EL (cell line): ENCODE measurements at regions not wholly inside any gene's neighbourhood (a gene's known extent, or its start where the extent isn't known, plus 50 kb on each side); places are given as distances from the start of the nearest gene placed in this dataset.
"Not testable (repeated sequence)": the region's sequence is repeated elsewhere in the genome, so short reads cannot be mapped to it uniquely, and the experiment has no call there.

Source experiments
- DNase-seq: peaks from one replicate; pipeline ENCODE4 v3.0.0-alpha.2; 2016

DNA sequence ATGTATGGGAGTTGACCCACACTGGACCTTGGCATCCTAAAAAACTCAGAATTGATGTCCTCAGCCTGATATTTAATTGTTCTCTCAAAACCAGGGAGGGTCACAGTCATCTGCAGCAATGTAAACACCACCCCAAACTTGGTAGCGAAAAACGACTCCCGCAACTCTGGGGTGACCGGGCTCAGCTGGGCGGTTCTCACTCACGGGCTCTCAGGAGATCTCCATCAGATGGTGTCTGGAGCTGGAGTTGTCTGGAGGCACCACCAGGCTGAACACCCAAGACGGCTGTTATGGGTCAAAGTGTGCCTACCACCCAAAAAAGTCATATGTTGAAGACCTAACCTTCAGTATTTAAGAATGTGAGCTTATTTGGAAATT, 50.9 kb upstream of the NXT1 start:
- DNase-seq, result no peak

DNA sequence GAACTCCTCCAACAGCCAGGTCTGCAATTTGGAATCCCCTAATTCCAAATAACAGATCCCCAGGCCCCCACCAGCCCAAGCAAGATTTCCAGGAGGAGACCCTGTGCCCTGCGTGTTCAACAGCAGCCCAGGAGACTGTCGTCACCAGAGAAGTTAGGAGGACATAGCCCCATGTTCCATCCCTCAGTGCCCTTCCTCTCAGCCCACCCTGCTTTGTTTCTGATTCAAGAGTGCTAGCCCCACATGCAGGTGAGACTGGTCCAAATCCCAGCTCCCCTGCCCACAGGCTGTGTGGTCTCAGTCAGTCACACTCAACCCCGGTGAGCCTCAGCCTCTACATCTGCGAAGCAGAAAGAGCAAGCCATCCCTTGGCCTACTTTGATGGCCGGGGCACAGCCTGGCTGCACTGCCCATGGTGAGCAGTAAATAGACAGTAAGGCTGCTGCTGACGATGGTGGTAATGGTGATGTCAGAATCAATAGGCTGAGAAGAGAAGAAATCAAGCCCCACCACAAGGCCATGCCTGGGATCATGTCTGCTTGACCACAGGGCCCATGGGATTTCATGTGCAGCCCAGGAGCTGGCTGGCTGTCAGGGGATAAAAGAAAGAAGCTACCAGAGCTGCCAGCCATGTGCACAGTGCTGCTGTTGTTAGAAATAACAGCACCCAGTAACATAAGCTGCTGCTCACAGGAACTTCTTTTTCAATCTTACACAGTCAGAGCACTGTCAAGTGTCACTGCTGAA, 51.5 kb upstream of the NXT1 start:
- no peak for DNase-seq

GRCh38 chr20:23298155-23298554, 52.4 kb upstream of the NXT1 start:
- no peak for DNase-seq

GRCh38 chr20:23296841-23297701, 53.5 kb upstream of the NXT1 start:
- DNase-seq, result peak; percentile 8

DNA sequence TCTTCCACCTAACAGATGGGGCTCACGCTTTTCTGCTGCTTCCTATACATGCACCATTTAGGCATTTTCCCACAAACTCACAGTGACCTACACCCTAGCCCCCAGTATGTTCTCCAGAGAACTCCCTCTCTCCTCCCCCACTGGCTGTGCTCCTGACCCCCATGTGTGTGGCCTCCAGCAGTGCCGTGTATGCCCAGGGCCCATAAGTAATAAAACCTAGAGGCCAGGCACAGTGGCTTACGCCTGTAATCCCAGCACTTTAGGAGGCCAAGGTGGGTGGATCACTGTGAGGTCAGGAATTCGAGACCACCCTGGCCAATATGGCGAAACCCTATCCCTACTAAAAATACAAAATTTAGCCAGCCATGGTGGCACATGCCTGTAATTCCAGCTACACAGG, 54.7 kb upstream of the NXT1 start:
- DNase-seq, result no peak

GRCh38 chr20:23294671-23295070, 55.9 kb upstream of the NXT1 start:
- DNase-seq, result no peak

GRCh38 chr20:23294166-23294565, 56.4 kb upstream of the NXT1 start:
- DNase-seq, result no peak

- DNase-seq, result no peak
These were observed 56.9 kb upstream of the NXT1 start for GRCh38 chr20:23293689-23294088.

- not testable (repeated sequence) for DNase-seq
These were observed 58.3 kb upstream of the NXT1 start for GRCh38 chr20:23292311-23292710.

DNA sequence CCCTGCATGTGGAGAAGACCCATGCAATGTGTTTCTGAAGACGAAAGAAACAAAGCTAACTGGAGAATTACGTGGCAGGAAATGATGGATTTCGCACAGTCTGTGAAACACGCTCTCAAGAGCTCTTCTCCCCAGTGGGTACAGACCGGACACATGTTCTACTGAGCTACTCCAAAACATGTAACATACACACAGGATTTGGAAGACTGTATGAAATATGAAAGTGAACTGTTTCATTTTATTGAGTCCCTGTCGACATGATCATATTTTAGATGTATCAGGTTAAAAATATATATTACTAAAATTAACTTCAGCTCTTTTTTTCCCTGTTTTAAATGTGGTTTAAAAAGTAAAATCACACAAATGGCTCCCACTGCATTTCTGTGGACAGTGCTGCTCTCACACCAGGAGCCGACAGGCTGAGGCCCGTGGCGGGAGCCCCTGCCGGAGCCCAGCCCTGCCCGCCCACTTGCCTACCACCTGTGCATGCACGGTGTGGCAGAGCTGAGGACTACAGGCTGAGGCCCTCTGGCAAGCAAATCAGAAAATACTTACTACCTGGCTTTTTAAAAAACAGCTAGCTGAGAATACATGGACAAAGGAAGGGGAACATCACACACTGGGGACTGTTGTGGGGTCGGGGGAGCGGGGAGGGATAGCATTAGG, 58.9 kb upstream of the NXT1 start:
- no peak for DNase-seq

- no peak for DNase-seq
These were observed 59.6 kb upstream of the NXT1 start for GRCh38 chr20:23290761-23291574.

DNA sequence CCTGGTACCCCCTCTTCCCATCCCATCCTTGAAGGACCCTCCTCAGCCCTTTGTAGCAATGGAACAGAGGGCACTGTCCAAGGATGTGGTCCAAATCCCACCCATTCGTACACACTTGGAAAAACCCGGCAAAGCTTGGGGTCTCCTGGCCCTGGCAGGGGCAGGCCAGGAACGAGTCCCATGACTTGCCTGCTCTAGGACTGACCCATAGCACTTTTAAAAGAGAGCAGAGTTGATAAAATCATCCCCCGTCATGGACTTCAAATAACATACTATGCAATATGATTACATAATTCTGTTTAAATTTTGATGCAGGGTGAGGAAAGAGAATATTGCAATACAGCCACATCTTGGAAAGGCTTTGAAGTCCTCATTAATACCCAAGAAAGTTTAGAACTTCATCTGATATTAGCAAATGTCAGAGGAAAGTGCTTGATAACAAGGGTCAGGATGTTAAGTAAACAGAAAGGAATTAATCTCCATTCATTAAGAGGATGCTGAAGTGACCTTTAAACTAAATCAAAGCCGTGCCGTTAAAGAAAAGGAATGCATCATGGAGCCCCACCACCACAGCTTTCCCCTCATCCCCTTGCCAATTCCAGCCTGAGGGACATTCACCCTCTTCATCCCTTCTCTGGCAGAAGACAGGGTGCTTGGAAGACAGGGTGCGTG, 60.7 kb upstream of the NXT1 start:
- DNase-seq, result no peak

- DNase-seq, result no peak
These were observed 61.3 kb upstream of the NXT1 start for GRCh38 chr20:23289249-23289648.

GRCh38 chr20:23287354-23288190, 63.0 kb upstream of the NXT1 start:
- DNase-seq, result no peak

DNA sequence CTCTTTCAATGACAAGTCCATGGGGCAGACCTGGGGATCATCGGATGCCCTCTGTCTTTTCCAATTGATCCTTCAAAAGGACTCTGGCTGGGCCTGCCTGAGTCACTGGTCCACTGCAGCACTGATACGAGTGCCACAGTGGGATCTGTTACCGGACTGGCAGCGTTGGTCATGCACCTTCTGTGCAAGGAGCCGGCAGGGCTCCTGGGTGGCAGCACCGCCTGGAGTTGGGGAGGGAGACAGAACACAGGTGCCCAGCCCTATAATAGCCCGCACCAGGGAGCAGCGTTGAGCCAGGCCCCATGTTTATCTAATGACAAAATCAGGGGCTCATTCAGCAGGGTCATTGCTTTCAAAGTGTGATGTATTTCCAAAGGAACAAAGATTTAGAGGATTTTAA, 64.2 kb upstream of the NXT1 start:
- no peak for DNase-seq

GRCh38 chr20:23285536-23285935, 65.1 kb upstream of the NXT1 start:
- no peak for DNase-seq

DNA sequence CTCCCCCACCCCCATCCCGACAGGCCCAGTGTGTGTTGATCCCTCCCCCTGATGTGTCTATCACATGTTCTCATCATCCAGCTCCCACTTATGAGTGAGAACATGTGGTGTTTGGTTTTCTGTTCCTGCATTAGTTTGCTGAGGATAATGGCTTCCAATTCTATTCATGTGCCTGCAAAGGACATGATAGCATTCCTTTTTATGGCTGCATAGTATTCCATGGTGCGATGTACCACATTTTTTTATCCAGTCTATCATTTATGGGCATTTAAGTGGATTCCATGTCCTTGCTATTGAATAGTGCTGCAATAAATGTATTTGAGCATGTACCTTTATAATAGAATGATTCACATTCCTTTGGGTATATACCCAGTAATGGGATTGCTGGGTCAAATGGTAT, 66.6 kb upstream of the NXT1 start:
- DNase-seq, result no peak

DNA sequence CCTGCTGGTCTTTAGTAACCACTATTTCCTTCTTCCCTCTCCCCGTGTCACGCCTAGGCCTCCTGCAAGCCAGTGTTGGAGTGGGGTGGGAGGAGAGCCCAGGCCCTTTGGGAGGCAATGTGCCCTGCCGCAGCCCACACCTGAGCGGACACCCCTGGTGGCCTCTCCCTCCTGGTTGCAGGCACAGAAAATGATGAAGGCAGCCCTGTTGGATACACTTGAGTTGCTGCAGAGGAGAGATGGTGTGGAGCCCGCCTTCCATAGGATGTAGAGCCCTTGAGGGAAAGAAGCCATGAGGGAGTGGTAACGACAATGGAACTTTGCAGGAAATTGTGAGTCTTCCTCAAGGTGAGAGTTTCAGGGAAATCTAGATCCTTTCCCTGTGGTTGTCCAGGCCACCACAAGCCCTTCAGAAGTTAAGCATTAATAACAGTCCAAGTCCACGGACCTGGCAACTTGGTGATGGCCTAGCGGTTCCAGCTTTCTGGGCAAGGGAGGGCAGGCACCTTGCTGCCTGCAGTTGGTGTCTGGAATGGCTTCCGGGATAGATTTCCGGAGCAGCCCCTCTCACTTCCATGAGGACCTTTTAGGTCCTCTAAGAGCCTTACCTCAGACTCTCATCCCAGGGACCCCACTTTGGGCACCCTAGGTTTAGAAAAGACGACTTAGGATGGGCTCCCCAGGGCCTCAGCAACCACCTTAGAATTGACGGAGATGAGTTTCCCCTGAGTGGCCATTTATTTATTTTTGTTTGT, 67.3 kb upstream of the NXT1 start:
- DNase-seq, result no peak

GRCh38 chr20:23282546-23282945, 68.0 kb upstream of the NXT1 start:
- DNase-seq, result no peak

DNA sequence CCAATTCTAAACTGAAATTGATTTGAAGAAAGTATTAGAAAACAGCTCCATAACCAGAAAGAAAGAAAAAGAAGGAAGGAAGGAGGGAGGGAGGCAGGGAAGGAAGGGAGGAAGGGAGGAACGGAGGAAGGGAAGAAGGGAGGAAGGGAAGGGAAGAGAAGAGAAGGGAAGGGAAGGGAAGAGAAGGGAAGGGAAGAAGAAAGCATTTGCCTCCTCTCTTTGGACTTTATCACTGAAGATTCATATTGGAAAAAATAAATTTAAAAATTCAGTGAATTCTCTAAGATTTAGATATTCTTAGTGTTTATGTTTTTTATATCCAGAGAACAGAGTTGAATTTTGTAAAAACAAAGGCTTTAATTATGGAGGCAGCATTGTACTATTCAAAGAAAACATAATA, 68.5 kb upstream of the NXT1 start:
- no peak for DNase-seq

DNA sequence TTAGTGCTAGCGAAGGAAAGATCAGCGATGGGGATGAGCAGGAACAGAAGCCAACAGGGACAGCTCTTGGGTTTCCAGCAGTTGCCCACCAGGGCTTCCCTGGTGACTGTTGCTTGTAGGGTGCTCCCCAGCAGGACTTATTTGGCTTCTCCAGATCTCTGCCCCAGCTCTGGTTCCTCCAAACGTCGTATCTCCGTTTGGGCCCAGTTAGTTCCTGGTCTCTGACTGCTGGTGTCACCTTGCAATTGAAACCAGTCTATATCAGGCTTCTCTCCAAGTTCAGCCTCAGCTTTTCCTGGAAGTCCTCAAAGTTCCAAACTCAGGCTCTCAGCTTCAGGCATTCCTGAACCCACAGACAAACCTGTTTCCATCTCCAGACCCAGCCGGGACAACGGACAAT, 70.8 kb upstream of the NXT1 start:
- DNase-seq, result no peak
